ENCODE measurements at regions not wholly inside any gene's neighbourhood (a gene's known extent, or its start where the extent isn't known, plus 50 kb on each side); places are given as distances from the start of the nearest gene placed in this dataset.
A peak's percentile ranks its signal among the peaks of the same experiment; 100 is the strongest.

DNA sequence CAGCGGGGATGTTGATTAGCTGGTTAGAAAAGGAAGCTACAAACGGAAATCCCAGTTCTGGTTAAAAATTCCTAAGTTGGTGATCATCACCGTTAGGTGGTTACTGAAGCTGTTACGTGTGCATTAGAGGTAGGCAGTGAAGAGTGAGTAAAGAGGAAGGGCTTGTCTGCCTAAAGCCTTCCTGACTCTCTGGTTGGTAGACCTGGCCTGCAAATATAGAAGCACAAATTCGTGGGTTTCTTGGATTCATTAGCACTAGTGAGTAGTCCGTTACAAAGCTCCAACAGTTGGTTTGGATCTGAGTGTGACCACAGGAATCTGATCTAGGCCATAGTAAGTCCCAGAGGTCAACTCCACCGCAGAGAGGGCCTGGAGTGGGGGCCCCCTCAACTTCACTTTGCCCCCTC lies 174.0 kb upstream of the TP63 start:
- FAIRE-seq, result no peak
- DNase-seq (ENCODE audit: insufficient read length), result no peak
- TF ChIP-seq TAF1 (IDR thresholded peaks at IDR 0.05; ENCODE audit: borderline replicate concordance, low read depth, low read length) (no peak), POLR2A (IDR thresholded peaks at IDR 0.05; ENCODE audit: low read depth, low read length) (no peak), POLR2AphosphoS5 (IDR thresholded peaks at IDR 0.05; ENCODE audit: low read depth, low read length) (no peak)

DNA sequence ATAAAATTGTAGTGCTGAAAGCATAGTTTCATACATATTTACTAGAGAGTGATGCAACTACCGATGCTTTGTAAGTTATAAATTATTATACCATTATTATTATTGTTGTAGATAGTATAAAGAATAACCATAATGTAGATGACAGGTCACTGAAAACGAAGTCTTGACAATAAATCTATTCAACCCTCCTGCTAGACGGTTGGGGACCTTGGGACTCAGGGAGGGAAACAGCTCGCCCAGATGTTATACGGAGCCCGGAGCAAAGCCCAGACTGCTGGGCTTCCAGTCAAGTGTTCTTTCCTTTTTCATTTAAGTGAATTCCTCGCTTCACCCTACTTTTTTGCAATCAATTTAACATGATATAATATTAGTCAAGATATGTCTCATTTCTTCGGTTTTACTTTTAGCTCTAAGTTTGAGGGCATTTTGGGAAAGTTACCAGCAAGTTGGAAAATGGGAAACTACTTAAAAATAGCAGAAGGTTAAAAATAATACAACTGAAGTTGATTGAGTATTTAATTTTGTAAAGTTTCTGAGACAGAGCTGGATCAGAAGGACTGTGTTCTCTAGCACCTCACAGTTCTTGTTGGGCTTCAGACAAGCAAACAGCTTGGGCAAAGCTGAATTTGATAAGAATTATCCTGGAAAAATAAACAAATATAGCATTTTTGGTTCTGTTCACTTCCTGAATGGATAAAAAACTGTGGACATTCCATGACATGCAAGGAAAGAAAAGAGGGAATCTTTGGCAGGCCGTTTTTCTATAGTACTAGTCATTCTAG lies 173.4 kb upstream of the TP63 start:
- DNase-seq (ENCODE audit: insufficient read length) (no peak), FAIRE-seq (no peak)
- TF ChIP-seq POLR2A (IDR thresholded peaks at IDR 0.05; ENCODE audit: low read depth, low read length), result no peak
- TF ChIP-seq TAF1 (IDR thresholded peaks at IDR 0.05; ENCODE audit: borderline replicate concordance, low read depth, low read length), result no peak
- no peak for TF ChIP-seq POLR2AphosphoS5 (IDR thresholded peaks at IDR 0.05; ENCODE audit: low read depth, low read length)

GRCh38 chr3:189458528-189458927 lies 172.7 kb upstream of the TP63 start:
- no peak for FAIRE-seq
- TF ChIP-seq POLR2A (IDR thresholded peaks at IDR 0.05; ENCODE audit: low read depth, low read length), result no peak
- TF ChIP-seq POLR2AphosphoS5 (IDR thresholded peaks at IDR 0.05; ENCODE audit: low read depth, low read length), result no peak
- TF ChIP-seq TAF1 (IDR thresholded peaks at IDR 0.05; ENCODE audit: borderline replicate concordance, low read depth, low read length), result no peak
- no peak for DNase-seq (ENCODE audit: insufficient read length)

DNA sequence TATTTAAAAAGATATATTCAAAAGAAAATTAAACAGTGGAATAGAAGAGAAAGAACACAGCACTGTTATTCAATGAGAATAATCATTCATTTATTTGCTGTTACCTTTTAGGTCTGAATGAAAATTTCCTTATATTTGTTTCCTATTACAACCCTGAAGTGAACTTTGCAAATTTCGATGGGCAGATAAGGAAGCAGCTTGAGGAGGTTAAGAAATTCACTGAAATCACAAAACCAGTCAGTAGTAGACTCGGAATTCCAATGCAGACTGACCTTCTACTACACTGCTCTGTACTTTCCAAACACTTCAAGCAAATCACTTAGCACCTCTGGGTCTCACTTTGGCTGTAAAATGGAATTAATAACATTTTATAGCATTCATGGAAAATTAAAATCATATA lies 172.0 kb upstream of the TP63 start:
- no peak for FAIRE-seq
- TF ChIP-seq POLR2AphosphoS5 (IDR thresholded peaks at IDR 0.05; ENCODE audit: low read depth, low read length) (no peak), POLR2A (IDR thresholded peaks at IDR 0.05; ENCODE audit: low read depth, low read length) (no peak), TAF1 (IDR thresholded peaks at IDR 0.05; ENCODE audit: borderline replicate concordance, low read depth, low read length) (no peak)
- DNase-seq (ENCODE audit: insufficient read length), result no peak

DNA sequence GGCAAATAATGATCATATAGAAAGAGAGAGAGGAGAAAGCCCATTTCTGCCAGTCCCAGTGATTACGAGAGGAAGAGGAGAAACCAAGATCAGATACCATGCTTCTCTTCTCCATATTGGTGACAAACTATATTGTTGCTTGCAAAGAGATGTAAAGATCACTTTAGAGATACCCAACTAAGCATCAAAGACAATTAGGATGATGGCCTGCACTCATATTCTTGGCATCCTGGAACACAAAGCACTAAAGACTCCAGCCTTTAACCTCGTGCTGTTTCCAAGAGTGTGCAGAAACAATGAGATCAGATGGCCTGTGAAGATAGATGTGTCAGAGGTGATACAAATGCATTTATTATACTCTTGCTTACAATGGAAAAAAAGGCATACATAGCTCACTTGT lies 170.7 kb upstream of the TP63 start:
- no peak for TF ChIP-seq POLR2A (IDR thresholded peaks at IDR 0.05; ENCODE audit: low read depth, low read length)
- TF ChIP-seq TAF1 (IDR thresholded peaks at IDR 0.05; ENCODE audit: borderline replicate concordance, low read depth, low read length), result no peak
- TF ChIP-seq POLR2AphosphoS5 (IDR thresholded peaks at IDR 0.05; ENCODE audit: low read depth, low read length), result no peak
- no peak for DNase-seq (ENCODE audit: insufficient read length)
- no peak for FAIRE-seq

DNA sequence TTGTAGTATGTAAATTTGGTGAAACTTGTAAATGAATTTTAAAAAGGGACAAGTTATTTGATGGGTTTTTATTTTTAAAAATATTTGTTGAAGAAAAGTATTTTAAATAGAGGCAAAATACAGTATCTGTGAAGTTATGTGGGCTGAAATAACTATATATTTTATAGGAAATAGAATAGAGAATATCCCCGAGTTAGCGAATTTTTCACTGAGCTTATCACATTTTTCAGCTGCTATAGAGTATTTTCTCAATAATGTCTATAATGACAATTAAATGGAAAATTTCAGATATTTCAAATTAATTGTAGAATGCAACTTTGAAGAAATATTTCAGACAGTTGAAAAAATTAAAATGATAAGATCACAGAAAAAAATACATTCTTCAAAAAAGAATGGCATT lies 166.4 kb upstream of the TP63 start:
- FAIRE-seq (no peak), DNase-seq (ENCODE audit: insufficient read length) (no peak)
- TF ChIP-seq POLR2AphosphoS5 (IDR thresholded peaks at IDR 0.05; ENCODE audit: low read depth, low read length), result no peak
- TF ChIP-seq POLR2A (IDR thresholded peaks at IDR 0.05; ENCODE audit: low read depth, low read length), result no peak
- no peak for TF ChIP-seq TAF1 (IDR thresholded peaks at IDR 0.05; ENCODE audit: borderline replicate concordance, low read depth, low read length)

GRCh38 chr3:189466004-189466403 lies 165.2 kb upstream of the TP63 start:
- FAIRE-seq (no peak), DNase-seq (ENCODE audit: insufficient read length) (no peak)
- TF ChIP-seq POLR2A (IDR thresholded peaks at IDR 0.05; ENCODE audit: low read depth, low read length) (no peak), TAF1 (IDR thresholded peaks at IDR 0.05; ENCODE audit: borderline replicate concordance, low read depth, low read length) (no peak), POLR2AphosphoS5 (IDR thresholded peaks at IDR 0.05; ENCODE audit: low read depth, low read length) (no peak)

DNA sequence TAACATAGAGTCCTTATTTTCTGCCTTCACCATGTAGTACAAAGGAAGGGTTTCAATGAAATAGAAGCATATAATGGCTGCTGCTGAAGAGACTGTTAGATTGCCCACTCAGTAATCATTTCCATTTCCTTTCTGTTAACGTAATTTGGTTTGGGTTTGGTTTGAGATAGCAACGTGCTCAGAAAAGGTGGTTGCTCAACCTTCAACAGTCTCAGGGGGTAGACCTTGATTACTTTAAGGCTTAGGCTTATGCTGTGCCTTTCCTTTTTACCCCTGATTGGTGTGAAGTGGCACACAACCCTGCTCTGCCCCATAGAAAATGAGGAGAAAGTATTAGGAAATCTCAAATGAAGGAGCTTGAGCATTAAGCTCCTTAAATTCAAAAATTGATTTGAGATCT lies 163.7 kb upstream of the TP63 start:
- DNase-seq (ENCODE audit: insufficient read length) (no peak), FAIRE-seq (no peak)
- TF ChIP-seq TAF1 (IDR thresholded peaks at IDR 0.05; ENCODE audit: borderline replicate concordance, low read depth, low read length) (no peak), POLR2AphosphoS5 (IDR thresholded peaks at IDR 0.05; ENCODE audit: low read depth, low read length) (no peak), POLR2A (IDR thresholded peaks at IDR 0.05; ENCODE audit: low read depth, low read length) (no peak)

- TF ChIP-seq POLR2A (IDR thresholded peaks at IDR 0.05; ENCODE audit: low read depth, low read length) (no peak), POLR2AphosphoS5 (IDR thresholded peaks at IDR 0.05; ENCODE audit: low read depth, low read length) (no peak), TAF1 (IDR thresholded peaks at IDR 0.05; ENCODE audit: borderline replicate concordance, low read depth, low read length) (no peak)
These were observed 156.2 kb upstream of the TP63 start for GRCh38 chr3:189474944-189475343.

DNA sequence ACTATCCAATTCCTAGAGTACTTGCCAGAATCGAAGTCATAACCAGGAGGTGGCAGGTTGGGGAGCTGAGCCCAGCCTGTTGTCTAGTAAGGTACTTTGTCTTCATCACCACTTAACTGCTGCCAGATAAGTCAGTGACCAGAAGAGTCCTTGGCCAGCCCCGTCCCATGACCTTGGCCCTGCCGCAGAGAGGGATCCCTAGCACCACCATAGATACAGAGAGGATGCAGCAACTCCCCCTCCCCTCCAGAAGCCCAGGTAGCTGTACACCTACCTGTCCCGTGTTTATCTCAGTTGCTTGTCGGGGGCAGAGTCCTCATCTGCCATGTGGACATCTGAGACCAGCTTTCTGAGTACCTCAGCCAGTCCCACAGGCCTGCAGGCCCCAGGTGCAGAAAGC lies 153.6 kb upstream of the TP63 start:
- TF ChIP-seq TAF1 (IDR thresholded peaks at IDR 0.05; ENCODE audit: borderline replicate concordance, low read depth, low read length) (no peak), POLR2AphosphoS5 (IDR thresholded peaks at IDR 0.05; ENCODE audit: low read depth, low read length) (no peak), POLR2A (IDR thresholded peaks at IDR 0.05; ENCODE audit: low read depth, low read length) (no peak)
- DNase-seq (ENCODE audit: insufficient read length), result no peak
- FAIRE-seq, result peak; percentile 38

More at GRCh38 chr3:189474944-189475343, 156.2 kb upstream of the TP63 start:
- no peak for DNase-seq (ENCODE audit: insufficient read length)
- no peak for FAIRE-seq

DNA sequence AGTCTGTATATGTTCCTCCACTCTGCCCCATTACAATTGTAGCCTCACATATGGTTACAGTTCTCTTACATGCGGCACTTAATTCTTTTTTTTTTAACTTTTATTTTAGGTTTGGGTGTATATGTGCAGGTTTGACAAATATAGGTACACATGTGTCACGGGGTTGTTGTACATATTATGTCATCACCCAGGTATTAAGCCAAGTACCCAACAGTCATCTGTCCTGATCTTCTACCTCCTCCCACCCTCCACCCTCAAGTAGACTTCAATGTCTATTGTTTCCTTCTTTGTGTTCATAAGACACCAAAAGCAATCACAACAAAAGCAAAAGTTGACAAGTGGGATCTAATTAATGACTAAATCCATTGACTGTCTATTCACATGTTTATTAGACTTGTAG lies 144.6 kb upstream of the TP63 start:
- TF ChIP-seq POLR2A (IDR thresholded peaks at IDR 0.05; ENCODE audit: low read depth, low read length) (no peak), POLR2AphosphoS5 (IDR thresholded peaks at IDR 0.05; ENCODE audit: low read depth, low read length) (no peak), TAF1 (IDR thresholded peaks at IDR 0.05; ENCODE audit: borderline replicate concordance, low read depth, low read length) (no peak)
- FAIRE-seq (peak; percentile 70), DNase-seq (ENCODE audit: insufficient read length) (no peak)

DNA sequence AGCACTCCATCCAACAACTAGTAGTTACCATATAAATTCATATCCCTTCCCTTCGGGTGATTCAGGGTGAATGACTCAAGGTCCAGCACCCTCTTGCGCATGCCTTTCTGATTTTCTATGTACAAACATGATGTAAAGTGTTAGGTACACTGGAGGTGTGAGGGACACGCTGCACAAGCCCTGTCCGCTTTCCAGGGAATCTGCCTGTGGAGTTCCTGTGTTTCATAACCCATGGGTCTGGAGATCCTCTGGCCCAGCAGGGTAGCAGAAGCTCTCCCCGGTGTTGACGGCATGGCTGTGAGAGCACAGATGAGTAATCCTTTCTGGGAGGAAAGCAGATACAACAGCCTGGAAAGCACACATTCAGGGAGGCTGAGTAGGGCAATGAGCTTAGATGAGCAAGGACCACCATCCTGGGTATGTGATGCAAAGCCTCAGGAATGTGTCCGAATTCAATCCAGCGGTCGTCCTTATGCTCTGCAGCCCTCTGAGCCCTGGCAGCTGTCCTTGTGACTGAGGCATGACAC lies 142.9 kb upstream of the TP63 start:
- no peak for DNase-seq (ENCODE audit: insufficient read length)
- FAIRE-seq, result no peak
- no peak for TF ChIP-seq POLR2A (IDR thresholded peaks at IDR 0.05; ENCODE audit: low read depth, low read length)
- TF ChIP-seq TAF1 (IDR thresholded peaks at IDR 0.05; ENCODE audit: borderline replicate concordance, low read depth, low read length), result no peak
- TF ChIP-seq POLR2AphosphoS5 (IDR thresholded peaks at IDR 0.05; ENCODE audit: low read depth, low read length), result no peak

All from GM12892 (cell line).